ENCODE measurements at regions not wholly inside any gene's neighbourhood (a gene's known extent, or its start where the extent isn't known, plus 50 kb on each side); places are given as distances from the start of the nearest gene placed in this dataset.

DNA sequence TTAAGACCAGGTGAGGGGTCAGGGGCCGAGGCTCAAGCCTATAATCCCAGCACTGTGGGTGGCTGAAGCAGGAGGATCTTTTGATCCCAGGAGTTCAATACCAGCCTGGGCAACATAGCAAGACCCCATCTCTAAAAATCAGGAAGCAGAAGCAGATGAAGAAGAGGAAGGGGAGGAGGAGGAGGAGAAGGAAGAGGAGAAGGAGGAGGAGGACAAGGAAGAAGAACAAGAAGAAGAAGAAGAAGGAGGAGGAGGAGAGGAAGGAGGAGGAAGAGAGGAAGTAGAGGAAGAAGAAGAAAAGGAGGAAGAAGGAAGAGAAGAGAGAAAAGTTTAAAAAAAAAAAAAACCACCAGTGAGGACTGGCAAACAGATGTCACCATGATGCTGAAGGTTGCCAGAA is 92.0 kb upstream of the TMEM26 start:
- TF ChIP-seq, protein P1, sequence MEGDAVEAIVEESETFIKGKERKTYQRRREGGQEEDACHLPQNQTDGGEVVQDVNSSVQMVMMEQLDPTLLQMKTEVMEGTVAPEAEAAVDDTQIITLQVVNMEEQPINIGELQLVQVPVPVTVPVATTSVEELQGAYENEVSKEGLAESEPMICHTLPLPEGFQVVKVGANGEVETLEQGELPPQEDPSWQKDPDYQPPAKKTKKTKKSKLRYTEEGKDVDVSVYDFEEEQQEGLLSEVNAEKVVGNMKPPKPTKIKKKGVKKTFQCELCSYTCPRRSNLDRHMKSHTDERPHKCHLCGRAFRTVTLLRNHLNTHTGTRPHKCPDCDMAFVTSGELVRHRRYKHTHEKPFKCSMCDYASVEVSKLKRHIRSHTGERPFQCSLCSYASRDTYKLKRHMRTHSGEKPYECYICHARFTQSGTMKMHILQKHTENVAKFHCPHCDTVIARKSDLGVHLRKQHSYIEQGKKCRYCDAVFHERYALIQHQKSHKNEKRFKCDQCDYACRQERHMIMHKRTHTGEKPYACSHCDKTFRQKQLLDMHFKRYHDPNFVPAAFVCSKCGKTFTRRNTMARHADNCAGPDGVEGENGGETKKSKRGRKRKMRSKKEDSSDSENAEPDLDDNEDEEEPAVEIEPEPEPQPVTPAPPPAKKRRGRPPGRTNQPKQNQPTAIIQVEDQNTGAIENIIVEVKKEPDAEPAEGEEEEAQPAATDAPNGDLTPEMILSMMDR (IDR thresholded peaks at IDR 0.05 in 2 of 3, conservative IDR thresholded peaks at IDR 0.05 in 1 of 3; ENCODE audit: borderline replicate concordance in 1 of 3, insufficient read depth in 1 of 3, low read depth in 2 of 3, low read length in 2 of 3), result no peak
- no peak for TF ChIP-seq POLR2A (IDR thresholded peaks at IDR 0.05; ENCODE audit: borderline replicate concordance, extremely low read depth, insufficient read depth, insufficient read length)
- no peak for TF ChIP-seq JUND (IDR thresholded peaks at IDR 0.05)

Measured in HCT116 (cell line).